GM12873 (cell line): ENCODE measurements at regions not wholly inside any gene's neighbourhood (a gene's known extent, or its start where the extent isn't known, plus 50 kb on each side); places are given as distances from the start of the nearest gene placed in this dataset.
A peak's percentile ranks its signal among the peaks of the same experiment; 100 is the strongest.

Experiments
- TF ChIP-seq, protein P1 (sequence below): IDR thresholded peaks from 2 replicates; pipeline ENCODE4 v1.5.1; 2012; ENCODE audit warnings: low read depth, mild to moderate bottlenecking, moderate library complexity, low read length, control low read depth; ENCODE audit not compliant: insufficient read depth; ENCODE audit errors: missing control alignments

DNA sequence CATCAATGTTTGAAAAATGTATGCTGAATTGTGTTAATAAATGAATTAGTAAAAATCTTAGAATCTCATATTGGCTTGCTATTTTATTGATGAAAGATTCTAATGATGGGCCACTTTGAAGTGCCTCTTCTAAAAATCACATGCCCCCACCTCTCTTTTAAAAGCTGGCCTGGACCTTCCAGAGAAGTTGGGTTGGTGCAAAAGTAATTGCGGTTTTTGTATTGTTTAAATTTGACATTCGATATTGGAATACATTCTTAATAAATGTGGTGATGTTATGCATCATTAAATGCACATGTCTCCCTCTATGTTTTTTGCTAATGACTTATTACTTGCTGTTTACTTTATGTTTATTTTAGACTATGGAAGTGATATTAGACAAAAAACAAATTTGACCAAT lies 314.6 kb upstream of the C16orf82 start:
- TF ChIP-seq, protein P1, sequence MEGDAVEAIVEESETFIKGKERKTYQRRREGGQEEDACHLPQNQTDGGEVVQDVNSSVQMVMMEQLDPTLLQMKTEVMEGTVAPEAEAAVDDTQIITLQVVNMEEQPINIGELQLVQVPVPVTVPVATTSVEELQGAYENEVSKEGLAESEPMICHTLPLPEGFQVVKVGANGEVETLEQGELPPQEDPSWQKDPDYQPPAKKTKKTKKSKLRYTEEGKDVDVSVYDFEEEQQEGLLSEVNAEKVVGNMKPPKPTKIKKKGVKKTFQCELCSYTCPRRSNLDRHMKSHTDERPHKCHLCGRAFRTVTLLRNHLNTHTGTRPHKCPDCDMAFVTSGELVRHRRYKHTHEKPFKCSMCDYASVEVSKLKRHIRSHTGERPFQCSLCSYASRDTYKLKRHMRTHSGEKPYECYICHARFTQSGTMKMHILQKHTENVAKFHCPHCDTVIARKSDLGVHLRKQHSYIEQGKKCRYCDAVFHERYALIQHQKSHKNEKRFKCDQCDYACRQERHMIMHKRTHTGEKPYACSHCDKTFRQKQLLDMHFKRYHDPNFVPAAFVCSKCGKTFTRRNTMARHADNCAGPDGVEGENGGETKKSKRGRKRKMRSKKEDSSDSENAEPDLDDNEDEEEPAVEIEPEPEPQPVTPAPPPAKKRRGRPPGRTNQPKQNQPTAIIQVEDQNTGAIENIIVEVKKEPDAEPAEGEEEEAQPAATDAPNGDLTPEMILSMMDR = no peak

DNA sequence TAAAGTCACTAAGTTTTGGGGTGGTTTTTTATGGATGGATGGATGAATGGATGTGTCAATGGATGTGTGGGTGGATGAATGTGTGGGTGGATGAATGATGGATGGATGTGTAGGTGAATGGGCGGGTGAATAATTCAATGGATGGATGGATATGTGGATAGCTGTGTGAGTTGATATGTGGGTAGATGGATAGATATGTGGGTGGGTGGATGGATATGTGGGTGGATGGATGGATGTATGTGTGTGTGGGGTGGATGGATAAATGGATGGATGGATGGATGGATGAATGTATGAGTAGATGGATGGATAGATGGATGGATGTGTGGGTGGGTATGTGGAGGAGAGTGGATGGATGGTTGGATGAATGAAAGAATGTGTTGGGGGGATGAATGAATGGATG lies 310.1 kb upstream of the C16orf82 start:
- TF ChIP-seq, protein P1 = no peak

DNA sequence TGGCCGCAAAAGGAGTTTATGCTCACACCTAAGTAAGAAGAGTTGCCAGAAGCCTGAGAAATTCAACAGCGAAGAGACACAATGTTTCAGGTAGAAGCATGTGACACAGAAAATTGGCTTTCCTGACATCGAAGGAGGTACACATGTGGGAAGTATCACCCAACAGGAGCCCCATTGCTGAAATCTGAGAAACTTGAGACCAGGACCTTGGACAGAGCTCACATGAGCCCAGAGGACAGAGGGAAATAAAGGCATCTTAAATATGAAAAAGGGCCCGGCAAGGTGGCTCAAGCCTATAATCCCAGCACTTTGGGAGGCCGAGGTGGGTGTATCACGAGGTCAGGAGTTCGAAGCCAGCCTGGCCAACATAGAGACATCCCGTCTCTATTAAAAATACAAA lies 304.1 kb upstream of the C16orf82 start:
- TF ChIP-seq, protein P1 = no peak

DNA sequence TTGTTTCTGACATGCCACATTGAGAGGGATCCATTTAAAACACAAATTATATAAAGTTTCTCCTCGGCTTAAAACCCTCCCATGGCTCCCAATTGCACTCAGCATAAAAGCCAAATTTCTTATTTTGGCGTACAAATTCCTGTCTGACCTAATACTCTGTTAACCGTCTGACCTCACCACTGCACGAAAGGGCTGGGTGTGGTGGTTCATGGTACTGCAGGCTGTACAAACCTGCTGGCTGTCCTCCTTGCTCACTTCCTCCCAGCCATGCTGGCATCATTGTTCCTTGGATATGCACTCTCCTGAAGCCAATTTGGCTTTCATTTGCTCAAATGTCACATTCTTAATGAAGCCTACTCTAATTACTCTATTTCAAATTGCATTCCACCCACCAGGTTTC lies 301.6 kb upstream of the C16orf82 start:
- TF ChIP-seq, protein P1 = peak; percentile 65

DNA sequence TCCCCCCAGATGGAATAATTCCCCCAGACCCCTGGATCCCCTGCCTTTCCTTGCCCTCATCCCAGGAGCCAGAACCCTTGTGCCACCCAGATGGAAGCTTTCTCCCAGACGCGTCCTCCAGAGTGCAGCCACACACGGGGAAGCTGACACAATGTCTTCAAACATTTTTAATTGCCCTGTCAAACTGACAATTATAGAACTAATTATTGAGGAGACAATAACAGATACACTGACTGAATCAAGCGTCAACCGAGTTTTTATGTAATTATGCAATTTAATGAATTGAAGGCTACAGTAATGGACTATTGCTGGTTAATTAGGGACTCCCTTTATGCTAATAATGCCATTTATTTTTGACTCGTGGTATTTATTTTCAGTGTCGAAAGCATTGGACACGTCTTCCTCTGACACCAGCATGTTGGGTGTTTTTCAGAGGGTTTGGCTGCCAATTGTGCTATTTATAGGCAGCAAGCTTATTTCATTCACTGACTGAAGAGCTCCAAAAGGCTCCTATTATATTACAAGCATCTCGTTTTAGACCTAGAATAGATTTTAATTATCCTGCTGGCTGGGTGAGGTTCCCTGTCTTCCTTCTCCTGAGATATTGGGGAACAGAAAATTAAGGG lies 298.2 kb upstream of the C16orf82 start:
- TF ChIP-seq, protein P1 = no peak

DNA sequence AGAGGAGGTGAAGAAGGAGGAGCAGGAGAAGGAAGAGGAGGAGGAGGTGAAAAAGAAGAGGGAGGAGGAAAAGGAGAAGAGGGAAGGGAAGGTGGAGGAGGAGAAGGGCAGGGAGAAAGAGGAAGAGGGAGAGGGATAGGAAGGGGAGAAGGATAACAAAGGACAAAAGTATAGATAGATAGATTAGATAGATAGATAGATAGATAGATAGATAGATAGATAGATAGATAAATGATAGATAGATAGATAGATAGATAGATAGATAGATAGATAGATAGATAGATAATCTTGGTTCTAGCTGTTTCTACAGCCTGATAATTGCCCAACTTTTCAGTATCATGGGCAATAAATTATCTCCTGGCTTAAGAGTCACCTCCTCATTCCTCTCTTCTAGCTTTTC lies 296.2 kb upstream of the C16orf82 start:
- TF ChIP-seq, protein P1 = no peak

DNA sequence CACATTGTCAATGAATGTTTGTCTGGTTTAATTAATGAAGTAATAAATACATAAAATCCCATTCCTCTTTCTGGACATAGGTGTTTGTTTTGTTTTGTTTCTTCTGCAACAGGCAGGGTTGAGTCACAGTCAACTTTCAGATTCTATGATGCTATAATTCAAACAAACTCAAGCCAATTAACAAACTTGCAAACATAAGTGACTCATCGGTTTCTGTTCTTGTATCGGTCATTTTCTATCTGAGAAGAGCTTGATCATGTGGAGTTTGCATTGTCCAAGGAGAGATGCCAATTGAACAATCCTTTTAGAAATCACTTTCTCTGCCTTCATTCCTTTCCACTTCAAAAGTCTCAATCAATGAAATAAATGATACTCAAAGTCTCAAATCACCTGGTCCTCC lies 294.2 kb upstream of the C16orf82 start:
- TF ChIP-seq, protein P1 = no peak
